ENCODE measurements at regions not wholly inside any gene's neighbourhood (a gene's known extent, or its start where the extent isn't known, plus 50 kb on each side); places are given as distances from the start of the nearest gene placed in this dataset.
"Not testable (repeated sequence)": the region's sequence is repeated elsewhere in the genome, so short reads cannot be mapped to it uniquely, and the experiment has no call there.

- no peak for DNase-seq (ENCODE audit: low read depth in 1 of 2, low spot score in 1 of 2)
Measured at GRCh38 chr1:30171537-30172298, 551.7 kb downstream of the MATN1 start.

GRCh38 chr1:30169269-30169668 lies 554.1 kb downstream of the MATN1 start:
- no peak for DNase-seq (ENCODE audit: low read depth in 1 of 2, low spot score in 1 of 2)

DNA sequence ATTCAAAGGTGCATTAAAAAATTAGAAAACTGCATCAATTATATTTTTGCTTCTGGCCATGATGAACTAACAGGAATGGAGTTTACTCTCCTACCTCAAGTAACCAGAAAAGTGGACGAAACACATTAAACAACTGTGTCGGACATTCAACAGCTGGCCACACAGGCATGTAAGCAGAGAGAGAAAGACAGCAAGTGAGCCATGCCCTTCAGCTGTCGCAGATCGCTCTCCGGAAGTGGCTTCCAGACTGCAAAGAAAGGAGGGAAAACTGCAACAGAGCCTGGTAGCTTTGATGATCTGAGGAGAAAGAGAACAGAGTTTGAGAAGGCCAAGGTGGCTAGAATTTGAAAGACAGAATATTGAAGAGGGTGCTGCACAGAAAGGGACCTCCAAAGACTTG lies 557.2 kb downstream of the MATN1 start:
- no peak for DNase-seq (ENCODE audit: low read depth in 1 of 2, low spot score in 1 of 2)

GRCh38 chr1:30165116-30165515 lies 558.3 kb downstream of the MATN1 start:
- no peak for DNase-seq (ENCODE audit: low read depth in 1 of 2, low spot score in 1 of 2)

DNA sequence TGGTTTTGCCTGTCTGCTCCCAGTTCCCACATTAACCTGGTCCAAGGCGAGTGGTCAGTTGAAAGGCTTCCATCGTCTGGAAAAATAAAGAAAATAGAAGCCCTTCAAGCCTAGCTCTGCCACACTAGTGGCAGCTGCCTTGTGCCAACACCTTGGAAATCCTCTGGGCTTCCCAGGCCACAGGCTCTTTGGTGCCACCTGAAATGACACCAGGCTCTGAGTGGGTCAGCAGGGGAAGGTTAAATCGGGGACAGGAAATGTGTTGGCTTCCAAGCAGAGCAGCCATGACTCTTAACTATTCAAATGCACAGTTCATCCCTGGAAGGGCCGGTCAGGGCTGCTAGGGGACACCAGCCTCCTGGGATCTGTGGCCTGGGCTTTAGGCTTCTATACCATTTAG lies 558.7 kb downstream of the MATN1 start:
- DNase-seq (ENCODE audit: low read depth in 1 of 2, low spot score in 1 of 2): no peak

DNA sequence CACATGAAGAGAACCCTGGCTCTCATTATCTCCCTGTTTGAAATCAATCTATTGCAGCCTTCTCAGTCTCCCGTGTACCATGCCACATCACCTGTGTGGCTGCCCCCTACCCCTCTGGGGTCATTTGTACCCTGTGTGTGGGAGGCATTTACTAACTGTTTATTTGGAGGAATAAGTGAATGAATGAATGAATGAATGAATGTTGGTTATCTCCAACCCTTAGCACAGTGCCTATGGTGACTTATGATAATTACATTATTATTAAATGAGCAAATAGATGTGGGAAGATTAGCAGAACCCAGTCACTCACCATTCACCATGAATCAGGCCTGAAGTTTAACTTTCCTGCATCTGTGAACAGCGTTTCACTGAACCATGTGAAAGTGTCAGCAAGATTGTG lies 560.8 kb downstream of the MATN1 start:
- DNase-seq (ENCODE audit: low read depth in 1 of 2, low spot score in 1 of 2): no peak

- no peak for DNase-seq (ENCODE audit: low read depth in 1 of 2, low spot score in 1 of 2)
Measured at GRCh38 chr1:30161953-30162352, 561.4 kb downstream of the MATN1 start.

GRCh38 chr1:30160999-30161689 lies 562.2 kb downstream of the MATN1 start:
- DNase-seq (ENCODE audit: low read depth in 1 of 2, low spot score in 1 of 2): no peak

GRCh38 chr1:30159015-30159414 lies 564.4 kb downstream of the MATN1 start:
- no peak for DNase-seq (ENCODE audit: low read depth in 1 of 2, low spot score in 1 of 2)

GRCh38 chr1:30155698-30156097 lies 567.7 kb downstream of the MATN1 start:
- DNase-seq (ENCODE audit: low read depth in 1 of 2, low spot score in 1 of 2): not testable (repeated sequence)

DNA sequence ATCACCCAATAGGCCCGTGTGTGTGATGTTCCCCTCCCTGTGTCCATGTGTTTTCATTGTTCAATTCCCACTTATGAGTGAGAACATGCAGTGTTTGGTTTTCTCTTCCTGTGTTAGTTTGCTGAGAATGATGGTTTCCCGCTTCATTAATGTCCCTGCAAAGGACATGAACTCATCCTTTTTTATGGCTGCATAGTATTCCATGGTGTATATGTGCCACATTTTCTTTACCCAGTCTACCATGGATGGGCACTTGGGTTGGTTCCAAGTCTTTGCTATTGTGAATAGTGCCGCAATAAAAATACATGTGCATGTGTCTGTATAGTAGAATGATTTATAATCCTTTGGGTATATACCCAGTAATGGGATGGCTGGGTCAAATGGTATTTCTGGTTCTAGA lies 568.1 kb downstream of the MATN1 start:
- not testable (repeated sequence) for DNase-seq (ENCODE audit: low read depth in 1 of 2, low spot score in 1 of 2)

- no peak for DNase-seq (ENCODE audit: low read depth in 1 of 2, low spot score in 1 of 2)
Measured at GRCh38 chr1:30153743-30154449, 569.5 kb downstream of the MATN1 start.

DNA sequence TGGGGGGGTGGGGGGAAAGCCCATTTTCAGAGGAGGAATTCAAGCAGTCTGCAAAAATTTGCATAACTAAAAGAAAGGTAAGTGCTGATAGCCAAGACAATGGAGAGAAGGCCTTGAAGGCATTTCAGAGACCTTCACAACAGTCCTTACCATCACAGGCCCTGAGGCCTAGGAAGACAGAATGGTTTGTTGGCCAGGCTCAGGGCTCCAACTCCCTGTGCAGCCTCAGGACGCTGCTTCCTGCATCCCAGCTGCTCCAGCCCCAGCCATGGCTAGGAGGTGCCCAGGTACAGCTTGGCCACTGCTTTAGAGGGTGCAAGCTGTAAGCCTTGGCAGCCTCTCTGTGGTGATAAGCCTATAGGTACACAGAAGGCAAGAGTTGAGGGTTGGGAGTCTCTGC lies 571.6 kb downstream of the MATN1 start:
- no peak for DNase-seq (ENCODE audit: low read depth in 1 of 2, low spot score in 1 of 2)

GRCh38 chr1:30151119-30151518 lies 572.3 kb downstream of the MATN1 start:
- DNase-seq (ENCODE audit: low read depth in 1 of 2, low spot score in 1 of 2): no peak

DNA sequence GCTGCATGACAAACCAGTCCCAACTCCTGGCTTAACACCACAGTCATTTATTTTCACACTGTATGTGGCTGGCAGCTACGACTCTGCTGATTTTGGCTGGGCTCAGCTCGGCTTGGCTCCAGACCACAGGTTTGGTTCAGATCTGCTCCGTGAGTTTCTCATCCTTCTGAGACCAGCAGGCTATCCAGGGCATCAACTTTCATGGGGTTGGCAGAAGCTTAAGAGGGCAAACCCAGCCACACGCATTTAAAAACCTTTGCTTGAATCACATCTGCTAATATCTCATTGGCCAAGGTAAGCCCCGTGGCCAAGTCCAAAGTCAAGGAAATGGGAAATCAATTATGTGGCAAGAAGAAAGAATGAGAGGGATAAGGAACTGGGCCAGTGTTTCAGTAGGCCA lies 574.2 kb downstream of the MATN1 start:
- DNase-seq (ENCODE audit: low read depth in 1 of 2, low spot score in 1 of 2): no peak

DNA sequence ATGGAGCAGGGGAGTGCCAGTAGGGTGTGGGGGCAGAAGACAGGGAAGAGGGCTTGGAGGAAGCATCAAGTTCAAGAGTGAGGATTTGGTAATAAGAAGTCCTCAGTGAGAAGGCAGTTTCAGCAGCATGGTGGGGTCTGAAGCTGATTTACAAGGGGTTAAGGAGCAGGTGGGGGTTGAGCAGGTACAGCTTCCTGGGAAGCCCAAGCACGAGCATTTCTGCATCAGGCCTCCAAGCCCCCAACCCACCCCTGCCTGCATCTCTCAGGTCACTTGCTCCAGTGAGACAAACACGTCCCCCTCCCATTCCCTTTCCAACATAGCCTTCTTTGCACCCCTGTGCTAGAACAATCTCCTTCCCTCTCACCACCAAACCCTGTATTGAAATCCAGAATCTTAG lies 574.7 kb downstream of the MATN1 start:
- DNase-seq (ENCODE audit: low read depth in 1 of 2, low spot score in 1 of 2): no peak

DNA sequence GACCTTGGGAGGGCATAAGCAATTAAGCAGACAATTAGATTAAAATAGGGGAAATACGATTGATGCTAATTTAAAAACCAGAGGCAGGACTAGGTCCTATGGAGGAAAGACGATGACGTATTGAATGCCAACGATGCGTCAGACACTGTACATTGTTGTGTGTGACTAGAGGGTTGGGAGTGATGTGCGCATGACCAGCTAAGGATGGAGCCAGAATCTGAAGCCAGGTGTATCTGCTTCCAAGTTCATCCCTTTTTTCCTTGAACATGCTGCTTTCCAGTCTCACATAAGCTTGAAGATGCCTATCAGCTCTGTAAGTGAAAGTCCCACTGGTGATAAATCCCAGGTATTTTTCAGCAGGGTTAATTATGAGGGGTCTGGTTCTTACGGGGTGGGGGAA lies 576.2 kb downstream of the MATN1 start:
- DNase-seq (ENCODE audit: low read depth in 1 of 2, low spot score in 1 of 2): no peak

GRCh38 chr1:30146448-30146847 lies 576.9 kb downstream of the MATN1 start:
- no peak for DNase-seq (ENCODE audit: low read depth in 1 of 2, low spot score in 1 of 2)

- DNase-seq (ENCODE audit: low read depth in 1 of 2, low spot score in 1 of 2): no peak
Measured at GRCh38 chr1:30145723-30146303, 577.6 kb downstream of the MATN1 start.

DNA sequence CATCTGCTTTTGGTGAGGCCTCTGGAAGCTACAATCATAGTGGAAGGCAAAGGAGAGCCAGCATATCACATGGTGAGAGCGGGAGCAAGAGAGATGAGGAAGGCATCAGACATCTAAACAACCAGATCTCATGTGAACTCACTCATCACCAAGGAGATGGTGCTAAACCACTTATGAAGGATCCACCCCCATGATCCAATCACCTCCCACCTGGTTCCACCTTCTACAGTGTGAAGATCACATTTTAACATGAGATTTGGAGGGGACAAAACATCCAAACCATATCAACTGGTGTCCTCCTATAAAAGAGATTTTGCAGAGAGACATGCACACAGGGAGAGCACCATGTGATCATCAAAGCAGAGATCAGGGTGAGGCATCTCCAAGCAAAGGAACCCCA lies 578.6 kb downstream of the MATN1 start:
- no peak for DNase-seq (ENCODE audit: low read depth in 1 of 2, low spot score in 1 of 2)

GRCh38 chr1:30143517-30143916 lies 579.9 kb downstream of the MATN1 start:
- no peak for DNase-seq (ENCODE audit: low read depth in 1 of 2, low spot score in 1 of 2)

DNA sequence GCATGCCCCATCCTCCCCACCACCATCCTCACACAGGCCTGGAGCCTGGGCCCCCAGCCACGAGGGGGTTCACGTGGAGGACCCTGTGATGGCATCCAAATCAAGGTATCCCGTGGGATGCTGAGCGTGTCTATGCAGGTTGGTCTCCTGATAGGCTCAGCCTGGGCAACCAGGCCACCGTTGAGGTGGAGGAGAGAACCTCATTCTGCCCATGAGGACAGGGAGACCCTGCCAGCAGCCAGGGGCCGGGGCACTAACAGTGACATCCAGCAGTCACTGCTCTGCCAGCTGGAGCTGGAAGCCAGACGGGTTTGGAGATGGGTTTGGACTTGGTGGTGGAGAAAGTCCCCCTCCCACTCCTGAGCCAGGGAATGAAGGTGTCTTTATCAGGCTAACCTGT lies 582.8 kb downstream of the MATN1 start:
- no peak for DNase-seq (ENCODE audit: low read depth in 1 of 2, low spot score in 1 of 2)

Data from stimulated activated CD4-positive, alpha-beta T cell treated with anti-CD3 and anti-CD28 coated beads, Interleukin-15, amount 100 ng/mL, for 1 hour (primary cell).